Right lobe of liver (tissue), 4 donors: ENCODE measurements at regions not wholly inside any gene's neighbourhood (a gene's known extent, or its start where the extent isn't known, plus 50 kb on each side); places are given as distances from the start of the nearest gene placed in this dataset.
"Not testable (repeated sequence)": the region's sequence is repeated elsewhere in the genome, so short reads cannot be mapped to it uniquely, and the experiment has no call there.

Experiments
- CTCF ChIP-seq, 4 donors: fragments of 200-600 bp in 3 of 4; fragments of 450-650 bp in 1 of 4; IDR thresholded peaks; one replicate each; pipeline versions ENCODE4 v1.5.1 to v1.8.0; 2016 to 2022; ENCODE audit warnings: antibody characterized with exemption in 4 of 4, mild to moderate bottlenecking in 2 of 4
- POLR2A ChIP-seq: fragments of 450-650 bp; IDR thresholded peaks from one replicate; pipeline ENCODE4 v1.6.1; 2017; ENCODE audit warnings: antibody characterized with exemption, mild to moderate bottlenecking
- donor health status: DM: no; HTN: no; CAD: no.
- donor health status: DM: no; HTN: no; CAD: no.
- donor health status: DM: no; HTN: yes; CAD: no.

GRCh38 chr17:20716481-20716880 is 137.0 kb downstream of the CDRT15L2 start:
- not testable (repeated sequence) for TF ChIP-seq CTCF (IDR thresholded peaks at IDR 0.05); POLR2A
